ENCODE measurements at regions not wholly inside any gene's neighbourhood (a gene's known extent, or its start where the extent isn't known, plus 50 kb on each side); places are given as distances from the start of the nearest gene placed in this dataset.
"Not testable (repeated sequence)": the region's sequence is repeated elsewhere in the genome, so short reads cannot be mapped to it uniquely, and the experiment has no call there.

GRCh38 chr9:41839786-41840185, 289.4 kb downstream of the CNTNAP3B start:
- intact Hi-C loops (cut with DNase I); H3K36me3 ChIP-seq (ENCODE audit: control insufficient read depth in 1 of 2, insufficient read depth in 2 of 2, low read length in 1 of 2); H3K4me1 ChIP-seq (ENCODE audit: control insufficient read depth in 1 of 2, insufficient read depth in 2 of 2, low read length in 2 of 2); DNase-seq; H3K27me3 ChIP-seq (ENCODE audit: control insufficient read depth in 1 of 2, insufficient read depth in 2 of 2, low read length in 1 of 2); H3K27ac ChIP-seq (ENCODE audit: low read depth in 1 of 2, low read length in 2 of 2); H3K9me3 ChIP-seq (ENCODE audit: control insufficient read depth, low read length); ATAC-seq (ENCODE audit: low FRiP score); H3K4me3 ChIP-seq (ENCODE audit: low read length in 2 of 2): not testable (repeated sequence)
- no CpG with 5 or more reads among the region's 1 CpG for WGBS, 2 donors

GRCh38 chr9:41838953-41839352, 290.3 kb downstream of the CNTNAP3B start:
- WGBS, 2 donors: no CpG with 5 or more reads among the region's 4 CpGs
- H3K9me3 ChIP-seq (ENCODE audit: control insufficient read depth, low read length); H3K4me3 ChIP-seq (ENCODE audit: low read length in 2 of 2); H3K27ac ChIP-seq (ENCODE audit: low read depth in 1 of 2, low read length in 2 of 2); DNase-seq; intact Hi-C loops (cut with DNase I); ATAC-seq (ENCODE audit: low FRiP score); H3K36me3 ChIP-seq (ENCODE audit: control insufficient read depth in 1 of 2, insufficient read depth in 2 of 2, low read length in 1 of 2); H3K27me3 ChIP-seq (ENCODE audit: control insufficient read depth in 1 of 2, insufficient read depth in 2 of 2, low read length in 1 of 2); H3K4me1 ChIP-seq (ENCODE audit: control insufficient read depth in 1 of 2, insufficient read depth in 2 of 2, low read length in 2 of 2): not testable (repeated sequence)

- H3K36me3 ChIP-seq (ENCODE audit: control insufficient read depth in 1 of 2, insufficient read depth in 2 of 2, low read length in 1 of 2); H3K4me1 ChIP-seq (ENCODE audit: control insufficient read depth in 1 of 2, insufficient read depth in 2 of 2, low read length in 2 of 2); H3K9me3 ChIP-seq (ENCODE audit: control insufficient read depth, low read length); H3K27ac ChIP-seq (ENCODE audit: low read depth in 1 of 2, low read length in 2 of 2); H3K4me3 ChIP-seq (ENCODE audit: low read length in 2 of 2); intact Hi-C loops (cut with DNase I); DNase-seq; H3K27me3 ChIP-seq (ENCODE audit: control insufficient read depth in 1 of 2, insufficient read depth in 2 of 2, low read length in 1 of 2); ATAC-seq (ENCODE audit: low FRiP score): not testable (repeated sequence)
- no CpG with 5 or more reads among the region's 1 CpG for WGBS, 2 donors
These were observed 290.7 kb downstream of the CNTNAP3B start for GRCh38 chr9:41838562-41838851.

DNA sequence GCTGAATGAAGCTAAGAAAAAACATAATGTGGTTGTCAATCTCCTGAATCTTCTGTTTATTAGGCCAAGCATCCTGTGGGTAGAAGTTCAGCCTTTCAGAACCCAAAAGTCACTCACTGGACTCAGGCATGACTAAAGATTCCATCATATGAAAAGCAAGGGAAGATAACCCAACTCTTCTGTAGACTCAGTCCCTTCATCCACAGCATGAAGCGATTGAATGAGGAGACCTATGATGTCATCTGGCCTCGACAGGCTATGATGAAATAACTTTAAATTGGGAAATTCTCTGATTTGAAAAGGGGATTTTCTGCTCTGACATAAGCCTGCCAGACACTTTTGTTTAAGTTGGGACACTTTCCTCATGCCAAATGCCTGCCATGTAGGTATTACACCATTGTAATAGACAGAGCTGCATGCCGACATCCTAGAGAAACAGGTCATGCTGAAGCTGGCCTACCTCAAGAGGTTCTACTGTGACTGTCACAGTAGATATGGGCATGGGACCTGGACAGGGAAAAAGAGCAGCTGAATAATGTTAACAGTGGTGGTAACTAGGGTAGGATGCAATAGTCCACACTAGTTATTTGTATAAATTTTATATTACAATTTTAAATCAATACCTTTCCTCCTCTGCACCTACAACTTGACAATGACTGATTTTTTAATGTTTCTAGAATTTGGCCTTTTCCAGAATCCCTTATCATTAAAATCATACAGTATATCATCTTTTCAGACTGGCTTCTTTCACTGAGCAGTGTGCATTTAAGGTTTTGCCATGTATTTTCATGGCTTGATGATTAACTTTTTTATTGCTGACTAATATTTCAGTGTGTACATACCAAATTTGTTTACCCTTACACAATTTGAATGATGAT, 291.3 kb downstream of the CNTNAP3B start:
- WGBS, 2 donors: no CpG with 5 or more reads among the region's 3 CpGs
- ATAC-seq (ENCODE audit: low FRiP score); intact Hi-C loops (cut with DNase I): not testable (repeated sequence)

DNA sequence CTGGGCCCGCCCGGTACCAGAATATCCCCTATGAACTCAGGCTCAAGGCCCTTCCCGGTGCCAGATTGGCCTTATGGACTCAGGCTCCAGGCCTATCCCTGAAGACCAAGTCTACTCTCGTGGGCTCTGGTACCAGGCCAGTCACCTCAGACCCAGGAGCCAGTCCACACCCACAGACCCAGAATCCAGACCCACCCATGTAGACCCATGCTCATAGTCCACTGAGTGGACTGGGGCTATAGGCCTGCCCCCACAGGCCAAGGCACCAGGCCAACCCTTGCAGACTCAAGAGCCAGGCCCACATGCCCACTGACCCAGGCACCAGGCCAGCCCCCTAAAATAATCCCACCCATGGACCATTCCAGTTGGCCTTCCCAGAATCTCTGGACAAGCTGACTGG, 296.1 kb downstream of the CNTNAP3B start:
- H3K36me3 ChIP-seq (ENCODE audit: control insufficient read depth in 1 of 2, insufficient read depth in 2 of 2, low read length in 1 of 2): not testable (repeated sequence)
- peak; percentile 52 for ATAC-seq (ENCODE audit: low FRiP score)
- no CpG with 5 or more reads among the region's 4 CpGs for WGBS, 2 donors

More for the DNA sequence above, 291.3 kb downstream of the CNTNAP3B start:
- not testable (repeated sequence) for H3K27me3 ChIP-seq (ENCODE audit: control insufficient read depth in 1 of 2, insufficient read depth in 2 of 2, low read length in 1 of 2); H3K27ac ChIP-seq (ENCODE audit: low read depth in 1 of 2, low read length in 2 of 2); H3K36me3 ChIP-seq (ENCODE audit: control insufficient read depth in 1 of 2, insufficient read depth in 2 of 2, low read length in 1 of 2); DNase-seq; H3K4me3 ChIP-seq (ENCODE audit: low read length in 2 of 2); H3K4me1 ChIP-seq (ENCODE audit: control insufficient read depth in 1 of 2, insufficient read depth in 2 of 2, low read length in 2 of 2); H3K9me3 ChIP-seq (ENCODE audit: control insufficient read depth, low read length)

DNA sequence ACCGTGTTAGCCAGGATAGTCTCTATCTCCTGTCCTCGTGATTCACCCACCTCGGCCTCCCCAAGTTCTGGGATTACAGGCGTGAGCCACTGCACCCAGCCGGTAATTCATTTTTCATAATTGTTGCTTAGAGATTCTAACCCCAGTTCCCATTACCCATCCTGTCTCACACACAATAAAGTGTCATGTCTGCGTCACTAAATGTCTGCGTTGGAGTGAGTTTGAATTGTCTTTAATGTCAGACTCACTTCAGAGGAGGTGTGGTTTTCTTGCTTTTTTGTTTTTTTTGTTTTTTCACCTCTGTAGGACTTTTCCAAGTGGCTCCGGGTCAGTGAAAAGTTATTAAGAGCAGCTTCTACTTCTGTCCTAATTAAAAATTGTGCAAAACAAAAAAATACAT, 304.5 kb downstream of the CNTNAP3B start:
- H3K9me3 ChIP-seq (ENCODE audit: control insufficient read depth, low read length); ATAC-seq (ENCODE audit: low FRiP score); H3K27me3 ChIP-seq (ENCODE audit: control insufficient read depth in 1 of 2, insufficient read depth in 2 of 2, low read length in 1 of 2); H3K36me3 ChIP-seq (ENCODE audit: control insufficient read depth in 1 of 2, insufficient read depth in 2 of 2, low read length in 1 of 2); H3K4me3 ChIP-seq (ENCODE audit: low read length in 2 of 2); H3K27ac ChIP-seq (ENCODE audit: low read depth in 1 of 2, low read length in 2 of 2); DNase-seq; H3K4me1 ChIP-seq (ENCODE audit: control insufficient read depth in 1 of 2, insufficient read depth in 2 of 2, low read length in 2 of 2); intact Hi-C loops (cut with DNase I): not testable (repeated sequence)
- WGBS, 2 donors: no CpG with 5 or more reads among the region's 8 CpGs

More for the DNA sequence above, 296.1 kb downstream of the CNTNAP3B start:
- H3K4me1 ChIP-seq (ENCODE audit: control insufficient read depth in 1 of 2, insufficient read depth in 2 of 2, low read length in 2 of 2); H3K9me3 ChIP-seq (ENCODE audit: control insufficient read depth, low read length); intact Hi-C loops (cut with DNase I); H3K27ac ChIP-seq (ENCODE audit: low read depth in 1 of 2, low read length in 2 of 2); DNase-seq; H3K27me3 ChIP-seq (ENCODE audit: control insufficient read depth in 1 of 2, insufficient read depth in 2 of 2, low read length in 1 of 2); H3K4me3 ChIP-seq (ENCODE audit: low read length in 2 of 2): not testable (repeated sequence)

DNA sequence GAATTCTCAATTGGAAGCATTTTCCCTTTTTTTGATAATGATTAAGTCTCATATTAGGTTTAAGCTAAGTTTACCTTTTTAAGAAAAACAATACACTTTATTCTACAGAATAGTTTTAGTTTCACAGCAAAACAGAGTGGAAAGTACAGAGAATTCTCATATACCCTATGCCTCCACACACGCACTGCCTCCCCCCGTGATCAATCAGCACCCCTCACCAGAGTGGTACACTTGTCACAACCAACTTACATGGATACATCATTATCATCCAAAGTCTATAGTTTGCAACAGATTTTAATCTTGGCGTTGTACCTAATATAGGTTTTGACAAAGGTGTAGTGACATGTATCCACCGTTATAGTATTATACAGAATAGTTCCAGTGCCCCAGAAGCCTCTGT, 326.5 kb downstream of the CNTNAP3B start:
- not testable (repeated sequence) for DNase-seq; H3K4me3 ChIP-seq (ENCODE audit: low read length in 2 of 2)

DNA sequence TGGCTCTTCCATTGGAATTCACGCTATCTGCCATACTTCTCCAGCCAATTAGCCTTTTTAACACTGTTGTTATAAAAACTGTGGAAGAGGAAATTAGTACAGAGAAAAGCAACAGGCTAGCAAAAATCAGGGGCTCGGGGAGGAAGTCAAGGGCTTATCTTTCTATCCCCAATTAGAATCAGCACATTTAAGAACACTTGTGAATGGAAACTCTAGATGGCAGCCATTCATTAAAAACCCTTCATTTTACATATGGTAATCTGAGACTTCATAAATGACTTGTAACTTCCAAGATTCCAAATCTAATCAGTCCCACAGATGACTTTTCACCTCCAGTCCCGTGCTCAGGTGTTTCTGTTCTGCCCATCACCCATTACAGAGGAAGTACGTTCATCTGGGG, 330.5 kb downstream of the CNTNAP3B start:
- H3K27me3 ChIP-seq (ENCODE audit: control insufficient read depth in 1 of 2, insufficient read depth in 2 of 2, low read length in 1 of 2); intact Hi-C loops (cut with DNase I); H3K4me3 ChIP-seq (ENCODE audit: low read length in 2 of 2); ATAC-seq (ENCODE audit: low FRiP score); DNase-seq; H3K36me3 ChIP-seq (ENCODE audit: control insufficient read depth in 1 of 2, insufficient read depth in 2 of 2, low read length in 1 of 2); H3K4me1 ChIP-seq (ENCODE audit: control insufficient read depth in 1 of 2, insufficient read depth in 2 of 2, low read length in 2 of 2); H3K9me3 ChIP-seq (ENCODE audit: control insufficient read depth, low read length); H3K27ac ChIP-seq (ENCODE audit: low read depth in 1 of 2, low read length in 2 of 2): not testable (repeated sequence)
- 58 to 68% methylated on average over 4 of the region's 4 CpGs for WGBS, 2 donors

More for the DNA sequence above, 326.5 kb downstream of the CNTNAP3B start:
- intact Hi-C loops (cut with DNase I); H3K27me3 ChIP-seq (ENCODE audit: control insufficient read depth in 1 of 2, insufficient read depth in 2 of 2, low read length in 1 of 2); ATAC-seq (ENCODE audit: low FRiP score); H3K27ac ChIP-seq (ENCODE audit: low read depth in 1 of 2, low read length in 2 of 2); H3K4me1 ChIP-seq (ENCODE audit: control insufficient read depth in 1 of 2, insufficient read depth in 2 of 2, low read length in 2 of 2); H3K36me3 ChIP-seq (ENCODE audit: control insufficient read depth in 1 of 2, insufficient read depth in 2 of 2, low read length in 1 of 2); H3K9me3 ChIP-seq (ENCODE audit: control insufficient read depth, low read length): not testable (repeated sequence)
- whole genome bisulfite sequencing, 2 donors: 78 to 80% methylated on average over 4 of the region's 4 CpGs

DNA sequence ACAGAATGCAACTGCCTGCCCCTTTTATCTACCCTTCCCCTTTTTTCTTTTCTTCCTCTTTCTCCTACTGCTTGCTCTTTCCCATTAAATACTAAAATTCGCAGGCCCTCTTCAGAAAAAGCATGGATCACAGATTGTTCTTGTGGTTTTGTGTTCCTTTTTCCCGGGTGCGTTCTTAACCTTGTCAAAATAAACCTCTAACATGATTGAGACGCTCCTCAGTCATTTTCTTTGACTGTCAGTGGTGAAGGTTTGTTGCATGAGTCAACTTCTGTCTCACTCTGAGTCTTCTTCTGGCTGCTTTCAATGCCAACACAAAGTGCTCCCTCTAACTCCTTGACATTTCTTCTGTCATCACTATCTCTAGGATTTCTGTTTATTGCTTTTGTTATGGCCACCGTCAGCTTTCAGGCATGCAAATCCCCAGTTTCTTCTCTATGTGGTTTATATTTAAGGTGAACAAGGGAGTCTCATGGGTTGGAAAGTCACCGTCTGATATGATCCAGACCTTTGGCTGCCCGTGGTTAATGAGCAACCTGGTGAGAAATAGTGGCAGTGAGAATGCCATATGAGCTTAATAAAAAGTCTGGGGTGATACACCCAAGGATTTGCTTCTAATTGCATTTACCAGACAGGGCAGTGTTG, 338.4 kb downstream of the CNTNAP3B start:
- not testable (repeated sequence) for ATAC-seq (ENCODE audit: low FRiP score)
- WGBS, 2 donors: 49 to 52% methylated on average over 6 to 7 of the region's 7 CpGs

More for the DNA sequence above, 338.4 kb downstream of the CNTNAP3B start:
- intact Hi-C loops (cut with DNase I); H3K4me1 ChIP-seq (ENCODE audit: control insufficient read depth in 1 of 2, insufficient read depth in 2 of 2, low read length in 2 of 2); H3K27ac ChIP-seq (ENCODE audit: low read depth in 1 of 2, low read length in 2 of 2); H3K27me3 ChIP-seq (ENCODE audit: control insufficient read depth in 1 of 2, insufficient read depth in 2 of 2, low read length in 1 of 2); H3K9me3 ChIP-seq (ENCODE audit: control insufficient read depth, low read length); DNase-seq; H3K36me3 ChIP-seq (ENCODE audit: control insufficient read depth in 1 of 2, insufficient read depth in 2 of 2, low read length in 1 of 2); H3K4me3 ChIP-seq (ENCODE audit: low read length in 2 of 2): not testable (repeated sequence)

Measured in aorta (tissue), 5 donors.